B cell (primary cell): ENCODE measurements at regions not wholly inside any gene's neighbourhood (a gene's known extent, or its start where the extent isn't known, plus 50 kb on each side); places are given as distances from the start of the nearest gene placed in this dataset.

Experiments used
- ATAC-seq: fragments of 200-7000 bp; cut with Tn5 transposase; one replicate; pipeline ENCODE4 v1.10.0; 2021; ENCODE audit warnings: low read depth, mild to moderate bottlenecking, moderate number of reproducible peaks, moderate library complexity
- CTCF ChIA-PET: fragments of 350-600 bp; sonication (Branson Sonifier 250); formaldehyde crosslinking; loops from one replicate; lab custom pipeline; 2021; ENCODE audit warnings: antibody characterized with exemption, inconsistent platforms; lab: Charles Lee
- POLR2A ChIA-PET: fragments of 350-600 bp; sonication (Branson Sonifier 250); formaldehyde crosslinking; loops from one replicate; lab custom pipeline; 2021; ENCODE audit warnings: antibody characterized with exemption; lab: Charles Lee
- DNase-seq: peaks from one replicate; pipeline ENCODE4 v3.0.0; 2013
- H2AFZ ChIP-seq: 2 replicates; pipeline ENCODE4 v1.6.1; 2012; ENCODE audit warnings: mild to moderate bottlenecking, low read depth, low read length; ENCODE audit not compliant: insufficient read depth, poor library complexity, severe bottlenecking
- H3K27ac ChIP-seq, 2 donors: 1 replicate in 1 of 2; 2 replicates in 1 of 2; pipeline ENCODE4 v1.5.1; 2012 to 2013; ENCODE audit warnings: low read length in 2 of 2, mild to moderate bottlenecking in 2 of 2, moderate library complexity in 1 of 2
- H3K27me3 ChIP-seq, 4 experiments: fragments of 200-600 bp in 1 of 4; sonication (generic) in 1 of 4; replicated peaks in 1 of 4; 1 replicate in 2 of 4; 2 replicates in 2 of 4; pipeline versions ENCODE4 v1.6.1 to v1.7.0; 2013 to 2016; ENCODE audit warnings: low read length in 3 of 4, mild to moderate bottlenecking in 2 of 4, mixed read lengths in 1 of 4, moderate library complexity in 1 of 4; ENCODE audit not compliant: insufficient read depth in 4 of 4, control insufficient read depth in 3 of 4; ENCODE audit errors: control extremely low read depth in 1 of 4
- H3K36me3 ChIP-seq, 2 experiments: replicated peaks in 1 of 2; 1 replicate in 1 of 2; 2 replicates in 1 of 2; pipeline versions ENCODE4 v1.6.1 to v1.7.1; 2013; ENCODE audit warnings: low read length in 1 of 2; ENCODE audit not compliant: insufficient read depth in 2 of 2, control insufficient read depth in 1 of 2; ENCODE audit errors: control extremely low read depth in 1 of 2, extremely low read depth in 1 of 2
- H3K4me1 ChIP-seq, 2 donors: fragments of 200-600 bp in 1 of 2; sonication (generic) in 1 of 2; 1 replicate in 1 of 2; 2 replicates in 1 of 2; pipeline versions ENCODE4 v1.5.1 to v1.6.1; 2013 to 2017; ENCODE audit warnings: low read length in 2 of 2; ENCODE audit not compliant: control insufficient read depth in 2 of 2, insufficient read depth in 2 of 2
- H3K4me2 ChIP-seq: replicated peaks from 2 replicates; pipeline ENCODE3; 2012; ENCODE audit warnings: mild to moderate bottlenecking, low read depth, low read length; ENCODE audit not compliant: poor library complexity, severe bottlenecking
- H3K4me3 ChIP-seq, 5 experiments: fragments of 200-600 bp in 1 of 5; sonication (generic) in 1 of 5; 1 replicate in 3 of 5; 2 replicates in 2 of 5; pipeline versions ENCODE4 v1.5.1 to v1.7.0; 2011 to 2016; ENCODE audit warnings: low read length in 4 of 5, mild to moderate bottlenecking in 4 of 5, low read depth in 2 of 5, control low read depth in 1 of 5, moderate library complexity in 1 of 5; ENCODE audit not compliant: insufficient read depth in 1 of 5; ENCODE audit errors: control extremely low read depth in 1 of 5, extremely low read depth in 1 of 5
- H3K79me2 ChIP-seq: fragments of 200-600 bp; sonication (generic); one replicate; pipeline ENCODE4 v1.6.0; 2016; ENCODE audit warnings: low read length; ENCODE audit not compliant: control insufficient read depth, insufficient read depth
- H3K9ac ChIP-seq: fragments of 200-600 bp; sonication (generic); 2 replicates; pipeline ENCODE4 v1.6.1; 2017; ENCODE audit warnings: mild to moderate bottlenecking, low read length, moderate library complexity
- H3K9me3 ChIP-seq, 3 donors: one replicate each; pipeline versions ENCODE4 v1.6.1 to v1.7.1; 2013; ENCODE audit warnings: low read length in 2 of 3; ENCODE audit not compliant: control insufficient read depth in 2 of 3, insufficient read depth in 1 of 3; ENCODE audit errors: control extremely low read depth in 1 of 3
- H4K20me1 ChIP-seq: 2 replicates; pipeline ENCODE4 v1.6.0; 2012; ENCODE audit warnings: mild to moderate bottlenecking, low read length; ENCODE audit not compliant: insufficient read depth, control insufficient read depth, poor library complexity, severe bottlenecking
- H3K27ac Mint-ChIP-seq: one replicate; pipeline ENCODE4 v1.8.0; 2021; ENCODE audit warnings: mixed read lengths
- H3K27me3 Mint-ChIP-seq: one replicate; pipeline ENCODE4 v1.8.0; 2021; ENCODE audit warnings: mixed read lengths
- H3K4me1 Mint-ChIP-seq: one replicate; pipeline ENCODE4 v1.8.0; 2021; ENCODE audit warnings: mixed read lengths
- H3K4me3 Mint-ChIP-seq: one replicate; pipeline ENCODE4 v1.8.0; 2021; ENCODE audit warnings: mixed read lengths
- H3K9me3 Mint-ChIP-seq: one replicate; pipeline ENCODE4 v1.8.0; 2022; ENCODE audit warnings: mixed read lengths; ENCODE audit not compliant: insufficient read depth
- EZH2 ChIP-seq: IDR thresholded peaks from 2 replicates; pipeline ENCODE4 v1.6.1; 2012; ENCODE audit warnings: borderline replicate concordance, low read depth, mild to moderate bottlenecking, moderate library complexity, low read length; ENCODE audit not compliant: insufficient read depth, poor library complexity, severe bottlenecking
- WGBS: methylation state at CpG from one replicate; pipeline ENCODE4 v1.1.5; 2013; ENCODE audit warnings: missing lambda C conversion rate; ENCODE audit not compliant: insufficient coverage; 5-methylcytosine and 5-hydroxymethylcytosine counted together
- intact Hi-C: fragments of 100-400 bp; cut with micrococcal nuclease; formaldehyde crosslinking; loops from one replicate; pipeline ENCODE4 v1.10.0; 2022
- TF ChIP-seq, protein P1 (sequence below): fragments of 200-600 bp; IDR thresholded peaks from one replicate; pipeline ENCODE4 v1.8.0; 2022; ENCODE audit warnings: antibody characterized with exemption, mild to moderate bottlenecking

DNA sequence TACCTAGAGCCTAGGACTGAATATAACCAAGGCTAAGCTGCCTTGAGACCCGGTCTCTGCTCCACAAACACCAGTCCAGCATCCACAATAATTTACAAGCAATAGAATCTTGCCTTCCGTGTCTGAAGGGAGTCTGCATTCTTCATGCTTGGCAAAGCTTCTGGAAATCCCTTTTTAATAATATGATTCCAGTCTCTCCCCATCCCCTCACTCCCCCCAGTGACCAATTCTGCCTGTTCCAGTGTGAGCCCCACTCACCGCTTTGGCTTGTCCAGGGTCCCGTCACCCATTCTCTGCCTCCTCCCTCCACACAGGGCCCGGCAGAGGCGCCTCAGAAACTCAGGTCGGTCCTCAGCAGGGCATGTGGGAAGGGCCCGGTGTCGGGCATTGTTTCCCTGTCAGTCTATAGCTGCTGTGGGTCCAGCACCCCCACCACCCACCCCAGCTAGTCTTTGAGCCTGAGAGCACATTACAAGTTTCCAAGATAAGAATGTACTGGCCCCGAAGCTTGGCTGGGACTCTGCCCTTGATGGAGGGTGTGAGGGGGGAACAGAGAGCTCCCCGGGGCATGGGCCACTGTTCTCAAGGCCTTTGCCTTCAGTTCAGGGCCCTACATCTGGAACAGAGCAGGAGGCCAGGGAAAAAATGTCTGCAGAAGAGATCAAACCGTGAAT lies 129.7 kb upstream of the MYCN start:
- H3K4me3 ChIP-seq: no peak overlapping the region
- intact Hi-C loops: no loop called here
- H3K4me2 ChIP-seq: no peak overlapping the region
- DNase-seq (no peak), ATAC-seq (no peak)
- no peak overlapping the region for H3K27ac Mint-ChIP-seq
- no peak for TF ChIP-seq EZH2
- TF ChIP-seq, protein P1, sequence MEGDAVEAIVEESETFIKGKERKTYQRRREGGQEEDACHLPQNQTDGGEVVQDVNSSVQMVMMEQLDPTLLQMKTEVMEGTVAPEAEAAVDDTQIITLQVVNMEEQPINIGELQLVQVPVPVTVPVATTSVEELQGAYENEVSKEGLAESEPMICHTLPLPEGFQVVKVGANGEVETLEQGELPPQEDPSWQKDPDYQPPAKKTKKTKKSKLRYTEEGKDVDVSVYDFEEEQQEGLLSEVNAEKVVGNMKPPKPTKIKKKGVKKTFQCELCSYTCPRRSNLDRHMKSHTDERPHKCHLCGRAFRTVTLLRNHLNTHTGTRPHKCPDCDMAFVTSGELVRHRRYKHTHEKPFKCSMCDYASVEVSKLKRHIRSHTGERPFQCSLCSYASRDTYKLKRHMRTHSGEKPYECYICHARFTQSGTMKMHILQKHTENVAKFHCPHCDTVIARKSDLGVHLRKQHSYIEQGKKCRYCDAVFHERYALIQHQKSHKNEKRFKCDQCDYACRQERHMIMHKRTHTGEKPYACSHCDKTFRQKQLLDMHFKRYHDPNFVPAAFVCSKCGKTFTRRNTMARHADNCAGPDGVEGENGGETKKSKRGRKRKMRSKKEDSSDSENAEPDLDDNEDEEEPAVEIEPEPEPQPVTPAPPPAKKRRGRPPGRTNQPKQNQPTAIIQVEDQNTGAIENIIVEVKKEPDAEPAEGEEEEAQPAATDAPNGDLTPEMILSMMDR: no peak
- H3K9me3 Mint-ChIP-seq: no peaks in the 10 kb centered on the region
- no peaks in the 10 kb centered on the region for H3K9me3 ChIP-seq
- peaks cover 9% of the 10 kb centered on the region for H3K27me3 Mint-ChIP-seq
- H4K20me1 ChIP-seq: no peaks in the 10 kb centered on the region
- H3K27me3 ChIP-seq: no peaks in the 10 kb centered on the region
- POLR2A ChIA-PET: no interaction called here
- no peaks in the 10 kb centered on the region for H3K36me3 ChIP-seq
- 87% methylated on average over 10 of the region's 12 CpGs for WGBS
- H3K4me1 ChIP-seq: no peaks in the 10 kb centered on the region
- H3K27ac ChIP-seq: no peak overlapping the region
- H3K9ac ChIP-seq: no peak overlapping the region
- CTCF ChIA-PET: interaction anchor here (0.8 kb wide), 1 partner anchor 8 kb away, joined by 3 read pairs; no protein-coding TSS in a partner anchor
- no peak overlapping the region for H3K4me3 Mint-ChIP-seq
- no peaks in the 10 kb centered on the region for H3K4me1 Mint-ChIP-seq
- H3K79me2 ChIP-seq: no peaks in the 10 kb centered on the region
- H2AFZ ChIP-seq: no peak overlapping the region

- Mint-ChIP-seq H3K27me3 (peaks cover 16% of the 10 kb centered on the region), H3K27ac (no peak overlapping the region), H3K4me1 (no peaks in the 10 kb centered on the region), H3K4me3 (no peak overlapping the region), H3K9me3 (no peaks in the 10 kb centered on the region)
- Histone ChIP-seq H3K4me3 (no peak overlapping the region), H3K36me3 (no peaks in the 10 kb centered on the region), H3K27me3 (peaks cover 0 to 6% (median 0%) of the 10 kb centered on the region in 4 experiments), H4K20me1 (no peaks in the 10 kb centered on the region), H3K4me1 (no peaks in the 10 kb centered on the region), H3K9me3 (no peaks in the 10 kb centered on the region), H3K9ac (no peak overlapping the region), H3K4me2 (no peak overlapping the region), H3K27ac (no peak overlapping the region), H3K79me2 (no peaks in the 10 kb centered on the region), H2AFZ (no peak overlapping the region)
- 76% methylated on average over 3 of the region's 8 CpGs for WGBS
- POLR2A ChIA-PET: no interaction called here
- intact Hi-C loops: no loop called here
- no peak for ATAC-seq
- DNase-seq: no peak
- CTCF ChIA-PET: no interaction called here
- TF ChIP-seq, protein P1: no peak
- no peak for TF ChIP-seq EZH2
These were observed 129.0 kb upstream of the MYCN start for GRCh38 chr2:15811367-15811766.
